Endodermal cell (in vitro differentiated cells): ENCODE measurements at regions not wholly inside any gene's neighbourhood (a gene's known extent, or its start where the extent isn't known, plus 50 kb on each side); places are given as distances from the start of the nearest gene placed in this dataset.
"Not testable (repeated sequence)": the region's sequence is repeated elsewhere in the genome, so short reads cannot be mapped to it uniquely, and the experiment has no call there.

Experiments
- DNase-seq: peaks from one replicate; pipeline ENCODE4 v3.0.0-alpha.2; 2017
- H3K27ac ChIP-seq: 2 replicates; pipeline ENCODE4 v1.5.1; 2013; ENCODE audit warnings: mild to moderate bottlenecking, low read depth, low read length, moderate library complexity
- H3K27me3 ChIP-seq: 2 replicates; pipeline ENCODE4 v1.6.1; 2013; ENCODE audit warnings: mild to moderate bottlenecking, low read length, moderate library complexity; ENCODE audit not compliant: insufficient read depth, control insufficient read depth, poor library complexity, severe bottlenecking
- H3K36me3 ChIP-seq: 2 replicates; pipeline ENCODE4 v1.7.0; 2013; ENCODE audit warnings: mild to moderate bottlenecking, low read length, moderate library complexity; ENCODE audit not compliant: control insufficient read depth, insufficient read depth
- H3K4me1 ChIP-seq: one replicate; pipeline ENCODE4 v1.7.0; 2013; ENCODE audit warnings: low read length; ENCODE audit not compliant: control insufficient read depth, insufficient read depth
- H3K4me3 ChIP-seq: 2 replicates; pipeline ENCODE4 v1.5.1; 2013; ENCODE audit warnings: mild to moderate bottlenecking, low read length, moderate library complexity
- H3K9ac ChIP-seq: 2 replicates; pipeline ENCODE4 v1.6.1; 2013; ENCODE audit warnings: mild to moderate bottlenecking, low read length, moderate library complexity; ENCODE audit not compliant: poor library complexity, severe bottlenecking; ENCODE audit errors: extremely low read depth
- H3K9me3 ChIP-seq: 2 replicates; pipeline ENCODE4 v1.6.1; 2013; ENCODE audit warnings: mild to moderate bottlenecking, low read length, moderate library complexity; ENCODE audit not compliant: control insufficient read depth
- H3K27ac Mint-ChIP-seq: 2 replicates; pipeline ENCODE4 v1.8.0; 2020; ENCODE audit warnings: mixed read lengths
- H3K27me3 Mint-ChIP-seq: 2 replicates; pipeline ENCODE4 v1.8.0; 2021; ENCODE audit warnings: mild to moderate bottlenecking, mixed read lengths; ENCODE audit not compliant: insufficient read depth
- H3K36me3 Mint-ChIP-seq: 2 replicates; pipeline ENCODE4 v1.8.0; 2020; ENCODE audit warnings: low read depth, mixed read lengths
- H3K4me1 Mint-ChIP-seq: 2 replicates; pipeline ENCODE4 v1.8.0; 2020; ENCODE audit warnings: mixed read lengths
- H3K4me3 Mint-ChIP-seq: 2 replicates; pipeline ENCODE4 v1.8.0; 2020; ENCODE audit warnings: mild to moderate bottlenecking, moderate library complexity, mixed read lengths
- H3K9me3 Mint-ChIP-seq: 2 replicates; pipeline ENCODE4 v1.8.0; 2020; ENCODE audit warnings: mild to moderate bottlenecking, mixed read lengths
- CTCF ChIP-seq: fragments of 200-600 bp; sonication (generic); conservative IDR thresholded peaks from 2 replicates; pipeline ENCODE4 v1.5.0; 2021; ENCODE audit warnings: antibody characterized with exemption, mild to moderate bottlenecking
- WGBS, 2 experiments: methylation state at CpG; one replicate each; pipeline versions ENCODE4 v1.1.5 to v1.1.7; 2013; ENCODE audit warnings: missing lambda C conversion rate in 2 of 2, mixed read lengths in 1 of 2; ENCODE audit not compliant: insufficient coverage in 1 of 2, insufficient read length in 1 of 2; 5-methylcytosine and 5-hydroxymethylcytosine counted together

- no peak overlapping the region for H3K4me3 Mint-ChIP-seq
- H3K36me3 Mint-ChIP-seq: no peaks in the 10 kb centered on the region
- H3K36me3 ChIP-seq: no peaks in the 10 kb centered on the region
- no peak overlapping the region for H3K27ac ChIP-seq
- peaks cover 15% of the 10 kb centered on the region for H3K4me1 Mint-ChIP-seq
- no peaks in the 10 kb centered on the region for H3K27me3 ChIP-seq
- no peaks in the 10 kb centered on the region for H3K27me3 Mint-ChIP-seq
- no peak for TF ChIP-seq CTCF
- no peaks in the 10 kb centered on the region for H3K9me3 Mint-ChIP-seq
- no peak overlapping the region for H3K9ac ChIP-seq
- DNase-seq: no peak
- H3K4me3 ChIP-seq: no peak overlapping the region
- WGBS, 2 experiments: 50% methylated on average over 1 of the region's 1 CpG; no CpG with 5 or more reads in 1 of the 2 experiments
- no peaks in the 10 kb centered on the region for H3K4me1 ChIP-seq
- H3K9me3 ChIP-seq: no peaks in the 10 kb centered on the region
- no peak overlapping the region for H3K27ac Mint-ChIP-seq
Measured at GRCh38 chr13:44730851-44731250, 154.7 kb upstream of the TSC22D1 start.

- no peak for DNase-seq
- no peak overlapping the region for H3K4me3 ChIP-seq
- no peaks in the 10 kb centered on the region for H3K4me1 ChIP-seq
- Mint-ChIP-seq H3K4me3 (no peak overlapping the region), H3K9me3 (no peaks in the 10 kb centered on the region), H3K27ac (no peak overlapping the region), H3K4me1 (peaks cover 15% of the 10 kb centered on the region), H3K27me3 (no peaks in the 10 kb centered on the region), H3K36me3 (no peaks in the 10 kb centered on the region)
- WGBS, 2 experiments: 93 to 95% methylated on average over 13 to 15 of the region's 15 CpGs
- TF ChIP-seq CTCF: no peak
- H3K36me3 ChIP-seq: no peaks in the 10 kb centered on the region
- H3K9me3 ChIP-seq: no peaks in the 10 kb centered on the region
- H3K27me3 ChIP-seq: no peaks in the 10 kb centered on the region
- H3K27ac ChIP-seq: no peak overlapping the region
- no peak overlapping the region for H3K9ac ChIP-seq
Measured at GRCh38 chr13:44730099-44730498, 154.0 kb upstream of the TSC22D1 start.

- not testable (repeated sequence) for H3K9ac ChIP-seq, H3K27me3 ChIP-seq, H3K36me3 ChIP-seq, H3K27ac Mint-ChIP-seq, H3K4me3 Mint-ChIP-seq, H3K9me3 ChIP-seq, H3K9me3 Mint-ChIP-seq, H3K27me3 Mint-ChIP-seq, H3K4me1 ChIP-seq, DNase-seq, H3K27ac ChIP-seq, H3K36me3 Mint-ChIP-seq, H3K4me3 ChIP-seq
- WGBS, 2 experiments: 92 to 98% methylated on average over 7 of the region's 7 CpGs
- H3K4me1 Mint-ChIP-seq: peaks cover 12% of the 10 kb centered on the region
Measured at GRCh38 chr13:44727591-44727990, 151.5 kb upstream of the TSC22D1 start.

- H3K4me3 ChIP-seq: no peak overlapping the region
- no peaks in the 10 kb centered on the region for H3K27me3 ChIP-seq
- H3K36me3 ChIP-seq: no peaks in the 10 kb centered on the region
- DNase-seq: no peak
- H3K9me3 ChIP-seq: peaks cover 3% of the 10 kb centered on the region
- Mint-ChIP-seq H3K9me3 (peaks cover 7% of the 10 kb centered on the region), H3K36me3 (no peaks in the 10 kb centered on the region), H3K27me3 (no peaks in the 10 kb centered on the region), H3K4me3 (no peak overlapping the region), H3K27ac (no peak overlapping the region), H3K4me1 (peaks cover 7% of the 10 kb centered on the region)
- no peak overlapping the region for H3K27ac ChIP-seq
- no peak overlapping the region for H3K9ac ChIP-seq
- no peaks in the 10 kb centered on the region for H3K4me1 ChIP-seq
- 91 to 100% methylated on average over 5 to 6 of the region's 6 CpGs for WGBS, 2 experiments
- TF ChIP-seq CTCF: no peak
Measured at GRCh38 chr13:44726778-44727177, 150.6 kb upstream of the TSC22D1 start.
